ENCODE measurements at regions not wholly inside any gene's neighbourhood (a gene's known extent, or its start where the extent isn't known, plus 50 kb on each side); places are given as distances from the start of the nearest gene placed in this dataset.

DNA sequence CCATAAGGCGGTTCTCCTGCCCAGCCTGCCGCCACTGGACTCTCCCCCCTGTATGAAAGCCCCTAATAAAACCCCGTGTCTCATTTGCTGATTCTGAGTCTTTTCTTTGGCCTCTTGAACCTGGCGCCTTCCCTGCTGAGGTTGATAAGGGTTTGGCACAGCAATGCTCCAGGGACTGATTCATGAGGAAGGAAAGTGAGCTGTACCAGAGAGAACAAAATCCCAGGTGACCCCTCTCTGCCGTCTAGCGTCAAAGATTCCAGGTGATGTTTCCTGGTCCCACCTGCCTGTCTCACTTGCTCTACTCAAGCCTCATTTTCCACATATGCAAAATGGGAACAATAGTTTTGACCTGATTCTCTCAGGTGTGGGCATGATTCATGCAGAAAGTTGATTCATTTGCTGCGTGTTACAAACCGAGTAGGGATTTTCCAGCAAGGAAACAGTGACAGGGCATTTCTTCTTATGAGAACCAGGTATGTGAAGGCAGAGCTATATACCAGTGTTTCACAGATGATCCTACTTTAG lies 730.6 kb upstream of the IGFBP3 start:
- ChIA-PET POLR2A (no interaction called here), CTCF (no interaction called here)
- H3K36me3 ChIP-seq (ENCODE audit: control insufficient read depth in 2 of 2, extremely low read depth in 1 of 2, insufficient read depth in 1 of 2, low read length in 1 of 2): no peaks in the 10 kb centered on the region
- H3K4me3 ChIP-seq (ENCODE audit: control insufficient read depth in 1 of 2, extremely low read depth in 1 of 2, low read length in 1 of 2): no peak overlapping the region
- no peak overlapping the region for H3K4me3 Mint-ChIP-seq
- H3K36me3 Mint-ChIP-seq: no peaks in the 10 kb centered on the region
- DNase-seq (no peak), ATAC-seq (replicated peaks in 1 of 4) (no peak)
- H3K27me3 ChIP-seq (replicated peaks in 1 of 2; ENCODE audit: control insufficient read depth in 2 of 2, extremely low read depth in 1 of 2, insufficient read depth in 2 of 2, low read length in 1 of 2): no peaks in the 10 kb centered on the region
- H3K27ac ChIP-seq (ENCODE audit: low read length): no peak overlapping the region
- 85% methylated on average over 7 of the region's 8 CpGs for whole genome bisulfite sequencing (ENCODE audit: insufficient coverage)
- no peaks in the 10 kb centered on the region for H3K9me3 ChIP-seq
- no peaks in the 10 kb centered on the region for H3K27me3 Mint-ChIP-seq
- H3K4me1 Mint-ChIP-seq: no peaks in the 10 kb centered on the region
- H3K9me3 Mint-ChIP-seq: peaks cover 4 to 26% (median 8%) of the 10 kb centered on the region in 3 donors
- no peaks in the 10 kb centered on the region for H3K4me1 ChIP-seq (ENCODE audit: control insufficient read depth in 1 of 2, extremely low read depth in 1 of 2, insufficient read depth in 2 of 2, low read length in 2 of 2)
- no peak overlapping the region for H3K27ac Mint-ChIP-seq

- DNase-seq (no peak), ATAC-seq (replicated peaks in 1 of 4) (no peak)
- 71% methylated on average over 2 of the region's 2 CpGs for WGBS (ENCODE audit: insufficient coverage)
- no peaks in the 10 kb centered on the region for H3K4me1 ChIP-seq (ENCODE audit: control insufficient read depth in 1 of 2, extremely low read depth in 1 of 2, insufficient read depth in 2 of 2, low read length in 2 of 2)
- H3K9me3 Mint-ChIP-seq: peaks cover 4 to 24% (median 8%) of the 10 kb centered on the region in 3 donors
- no peaks in the 10 kb centered on the region for H3K27me3 Mint-ChIP-seq
- H3K36me3 ChIP-seq (ENCODE audit: control insufficient read depth in 2 of 2, extremely low read depth in 1 of 2, insufficient read depth in 1 of 2, low read length in 1 of 2): no peaks in the 10 kb centered on the region
- ChIA-PET CTCF (no interaction called here), POLR2A (no interaction called here)
- no peaks in the 10 kb centered on the region for H3K9me3 ChIP-seq
- no peak overlapping the region for H3K27ac Mint-ChIP-seq
- H3K4me3 ChIP-seq (ENCODE audit: control insufficient read depth in 1 of 2, extremely low read depth in 1 of 2, low read length in 1 of 2): no peak overlapping the region
- H3K27ac ChIP-seq (ENCODE audit: low read length): no peak overlapping the region
- no peak overlapping the region for H3K4me3 Mint-ChIP-seq
- H3K36me3 Mint-ChIP-seq: no peaks in the 10 kb centered on the region
- no peaks in the 10 kb centered on the region for H3K27me3 ChIP-seq (replicated peaks in 1 of 2; ENCODE audit: control insufficient read depth in 2 of 2, extremely low read depth in 1 of 2, insufficient read depth in 2 of 2, low read length in 1 of 2)
- no peaks in the 10 kb centered on the region for H3K4me1 Mint-ChIP-seq
Observed at GRCh38 chr7:46651070-46651469, 730.0 kb upstream of the IGFBP3 start.

DNA sequence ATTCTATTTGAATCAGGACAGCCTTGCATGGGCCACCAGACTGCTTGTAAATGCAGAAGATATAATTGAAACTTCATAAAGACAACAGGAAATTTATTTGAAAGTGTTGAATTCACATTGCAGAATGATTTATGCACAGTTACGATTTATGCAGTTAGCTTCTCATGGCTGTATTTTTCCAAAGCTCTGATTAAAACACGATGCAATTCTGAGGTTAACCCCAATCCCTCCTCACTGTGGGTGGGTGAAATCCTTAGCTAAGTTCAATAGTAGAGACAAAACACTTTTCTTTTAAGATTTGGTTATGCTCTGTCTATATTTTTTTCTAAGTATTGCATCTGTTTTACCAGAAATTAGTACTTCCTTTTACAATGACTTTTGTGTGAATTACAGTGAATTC lies 728.8 kb upstream of the IGFBP3 start:
- Mint-ChIP-seq H3K9me3 (peaks cover 4 to 18% (median 8%) of the 10 kb centered on the region in 3 donors), H3K27me3 (no peaks in the 10 kb centered on the region), H3K27ac (no peak overlapping the region), H3K36me3 (no peaks in the 10 kb centered on the region), H3K4me3 (no peak overlapping the region), H3K4me1 (no peaks in the 10 kb centered on the region)
- DNase-seq (no peak), ATAC-seq (replicated peaks in 1 of 4) (no peak)
- Histone ChIP-seq H3K27me3 (replicated peaks in 1 of 2; ENCODE audit: control insufficient read depth in 2 of 2, extremely low read depth in 1 of 2, insufficient read depth in 2 of 2, low read length in 1 of 2) (no peaks in the 10 kb centered on the region), H3K4me1 (ENCODE audit: control insufficient read depth in 1 of 2, extremely low read depth in 1 of 2, insufficient read depth in 2 of 2, low read length in 2 of 2) (no peaks in the 10 kb centered on the region), H3K36me3 (ENCODE audit: control insufficient read depth in 2 of 2, extremely low read depth in 1 of 2, insufficient read depth in 1 of 2, low read length in 1 of 2) (no peaks in the 10 kb centered on the region), H3K27ac (ENCODE audit: low read length) (no peak overlapping the region), H3K9me3 (no peaks in the 10 kb centered on the region), H3K4me3 (ENCODE audit: control insufficient read depth in 1 of 2, extremely low read depth in 1 of 2, low read length in 1 of 2) (no peak overlapping the region)
- no CpG with 5 or more reads among the region's 2 CpGs for WGBS (ENCODE audit: insufficient coverage)
- ChIA-PET POLR2A (no interaction called here), CTCF (no interaction called here)

GRCh38 chr7:46637793-46638735 lies 717.0 kb upstream of the IGFBP3 start:
- Mint-ChIP-seq H3K27ac (no peak overlapping the region), H3K36me3 (no peaks in the 10 kb centered on the region), H3K4me1 (no peaks in the 10 kb centered on the region), H3K27me3 (no peaks in the 10 kb centered on the region), H3K9me3 (peaks cover 0 to 20% (median 4%) of the 10 kb centered on the region in 3 donors), H3K4me3 (no peak overlapping the region)
- POLR2A ChIA-PET: no interaction called here
- DNase-seq: no peak
- Histone ChIP-seq H3K4me1 (ENCODE audit: control insufficient read depth in 1 of 2, extremely low read depth in 1 of 2, insufficient read depth in 2 of 2, low read length in 2 of 2) (no peaks in the 10 kb centered on the region), H3K27me3 (replicated peaks in 1 of 2; ENCODE audit: control insufficient read depth in 2 of 2, extremely low read depth in 1 of 2, insufficient read depth in 2 of 2, low read length in 1 of 2) (no peaks in the 10 kb centered on the region), H3K27ac (ENCODE audit: low read length) (no peak overlapping the region), H3K36me3 (ENCODE audit: control insufficient read depth in 2 of 2, extremely low read depth in 1 of 2, insufficient read depth in 1 of 2, low read length in 1 of 2) (no peaks in the 10 kb centered on the region), H3K9me3 (no peaks in the 10 kb centered on the region), H3K4me3 (ENCODE audit: control insufficient read depth in 1 of 2, extremely low read depth in 1 of 2, low read length in 1 of 2) (no peak overlapping the region)
- 59% methylated on average over 7 of the region's 12 CpGs for WGBS (ENCODE audit: insufficient coverage)
- ATAC-seq (replicated peaks in 1 of 4): no peak
- CTCF ChIA-PET: no interaction called here

GRCh38 chr7:46636022-46636421 lies 715.0 kb upstream of the IGFBP3 start:
- no peak overlapping the region for H3K4me3 Mint-ChIP-seq
- H3K27me3 ChIP-seq (replicated peaks in 1 of 2; ENCODE audit: control insufficient read depth in 2 of 2, extremely low read depth in 1 of 2, insufficient read depth in 2 of 2, low read length in 1 of 2): no peaks in the 10 kb centered on the region
- CTCF ChIA-PET: no interaction called here
- no peaks in the 10 kb centered on the region for H3K4me1 Mint-ChIP-seq
- WGBS (ENCODE audit: insufficient coverage): 75% methylated on average over 2 of the region's 3 CpGs
- H3K9me3 ChIP-seq: no peaks in the 10 kb centered on the region
- POLR2A ChIA-PET: no interaction called here
- no peak overlapping the region for H3K27ac Mint-ChIP-seq
- H3K27ac ChIP-seq (ENCODE audit: low read length): no peak overlapping the region
- no peak for DNase-seq
- no peaks in the 10 kb centered on the region for H3K27me3 Mint-ChIP-seq
- no peaks in the 10 kb centered on the region for H3K36me3 Mint-ChIP-seq
- no peaks in the 10 kb centered on the region for H3K4me1 ChIP-seq (ENCODE audit: control insufficient read depth in 1 of 2, extremely low read depth in 1 of 2, insufficient read depth in 2 of 2, low read length in 2 of 2)
- no peaks in the 10 kb centered on the region for H3K36me3 ChIP-seq (ENCODE audit: control insufficient read depth in 2 of 2, extremely low read depth in 1 of 2, insufficient read depth in 1 of 2, low read length in 1 of 2)
- H3K4me3 ChIP-seq (ENCODE audit: control insufficient read depth in 1 of 2, extremely low read depth in 1 of 2, low read length in 1 of 2): no peak overlapping the region
- ATAC-seq (replicated peaks in 1 of 4): no peak
- peaks cover 0 to 24% (median 4%) of the 10 kb centered on the region in 3 donors for H3K9me3 Mint-ChIP-seq

GRCh38 chr7:46633630-46634240 lies 712.7 kb upstream of the IGFBP3 start:
- ChIA-PET POLR2A (no interaction called here), CTCF (interaction anchor here in 1 of 2 donors (0.7 kb wide), 1 partner anchor 29 kb away, joined by 3 read pairs; no protein-coding TSS in a partner anchor)
- Mint-ChIP-seq H3K4me1 (no peaks in the 10 kb centered on the region), H3K27me3 (no peaks in the 10 kb centered on the region), H3K9me3 (peaks cover 0 to 12% (median 4%) of the 10 kb centered on the region in 3 donors), H3K27ac (no peak overlapping the region), H3K36me3 (no peaks in the 10 kb centered on the region), H3K4me3 (no peak overlapping the region)
- no peaks in the 10 kb centered on the region for H3K36me3 ChIP-seq (ENCODE audit: control insufficient read depth in 2 of 2, extremely low read depth in 1 of 2, insufficient read depth in 1 of 2, low read length in 1 of 2)
- H3K4me1 ChIP-seq (ENCODE audit: control insufficient read depth in 1 of 2, extremely low read depth in 1 of 2, insufficient read depth in 2 of 2, low read length in 2 of 2): no peaks in the 10 kb centered on the region
- WGBS (ENCODE audit: insufficient coverage): 33% methylated on average over 1 of the region's 4 CpGs
- DNase-seq: no peak
- H3K4me3 ChIP-seq (ENCODE audit: control insufficient read depth in 1 of 2, extremely low read depth in 1 of 2, low read length in 1 of 2): no peak overlapping the region
- no peak overlapping the region for H3K27ac ChIP-seq (ENCODE audit: low read length)
- no peaks in the 10 kb centered on the region for H3K27me3 ChIP-seq (replicated peaks in 1 of 2; ENCODE audit: control insufficient read depth in 2 of 2, extremely low read depth in 1 of 2, insufficient read depth in 2 of 2, low read length in 1 of 2)
- no peak for ATAC-seq (replicated peaks in 1 of 4)
- no peaks in the 10 kb centered on the region for H3K9me3 ChIP-seq

Data from T-cell (primary cell).